CD14-positive monocyte (primary cell): ENCODE measurements at regions not wholly inside any gene's neighbourhood (a gene's known extent, or its start where the extent isn't known, plus 50 kb on each side); places are given as distances from the start of the nearest gene placed in this dataset.

ENCODE experiments used
- DNase-seq, 3 donors: peaks; one replicate each; pipeline ENCODE4 v3.0.0-alpha.2; 2011 to 2022
- H2AFZ ChIP-seq: 2 replicates; pipeline ENCODE4 v1.6.0; 2012; ENCODE audit warnings: mild to moderate bottlenecking, low read depth, low read length, inconsistent platforms; ENCODE audit not compliant: insufficient read depth, poor library complexity, severe bottlenecking
- H3K27ac ChIP-seq, 2 donors: 1 replicate in 1 of 2; 2 replicates in 1 of 2; pipeline ENCODE4 v1.5.1; 2012 to 2013; ENCODE audit warnings: low read length in 2 of 2, control low read depth in 1 of 2, inconsistent platforms in 1 of 2, low read depth in 1 of 2, mild to moderate bottlenecking in 1 of 2
- H3K27me3 ChIP-seq, 2 donors: one replicate each; pipeline versions ENCODE4 v1.6.0 to v1.6.1; 2011 to 2013; ENCODE audit warnings: low read length in 2 of 2; ENCODE audit not compliant: control insufficient read depth in 2 of 2, insufficient read depth in 2 of 2
- H3K36me3 ChIP-seq, 2 donors: replicated peaks in 1 of 2; 1 replicate in 1 of 2; 2 replicates in 1 of 2; pipeline versions ENCODE4 v1.5.1 to v1.6.1; 2012 to 2013; ENCODE audit warnings: low read length in 2 of 2, control low read depth in 1 of 2, inconsistent platforms in 1 of 2, mild to moderate bottlenecking in 1 of 2; ENCODE audit not compliant: insufficient read depth in 2 of 2, control insufficient read depth in 1 of 2
- H3K4me1 ChIP-seq, 2 donors: 1 replicate in 1 of 2; 2 replicates in 1 of 2; pipeline versions ENCODE4 v1.5.1 to v1.6.1; 2012 to 2013; ENCODE audit warnings: low read length in 2 of 2, control low read depth in 1 of 2, inconsistent platforms in 1 of 2, mild to moderate bottlenecking in 1 of 2, moderate library complexity in 1 of 2; ENCODE audit not compliant: insufficient read depth in 2 of 2, control insufficient read depth in 1 of 2
- H3K4me2 ChIP-seq: replicated peaks from 2 replicates; pipeline ENCODE3; 2012; ENCODE audit warnings: low read length, moderate library complexity, mild to moderate bottlenecking; ENCODE audit not compliant: poor library complexity, severe bottlenecking; ENCODE audit errors: extremely low read depth
- H3K4me3 ChIP-seq, 3 experiments: fragments of 200-600 bp in 1 of 3; sonication (generic) in 1 of 3; replicated peaks in 1 of 3; 1 replicate in 2 of 3; 2 replicates in 1 of 3; pipeline ENCODE4 v1.5.1; 2011 to 2013; ENCODE audit warnings: low read length in 3 of 3, mild to moderate bottlenecking in 3 of 3, control low read depth in 2 of 3, low read depth in 2 of 3, inconsistent platforms in 1 of 3, moderate library complexity in 1 of 3
- H3K79me2 ChIP-seq: 2 replicates; pipeline ENCODE4 v1.6.0; 2012; ENCODE audit warnings: mild to moderate bottlenecking, control low read depth, inconsistent platforms, low read length, moderate library complexity; ENCODE audit not compliant: insufficient read depth
- H3K9ac ChIP-seq: 2 replicates; pipeline ENCODE4 v1.6.0; 2017; ENCODE audit warnings: low read length, mild to moderate bottlenecking; ENCODE audit not compliant: insufficient read depth, poor library complexity, severe bottlenecking
- H3K9me3 ChIP-seq, 2 donors: replicated peaks in 1 of 2; 1 replicate in 1 of 2; 2 replicates in 1 of 2; pipeline versions ENCODE4 v1.5.1 to v1.6.1; 2012 to 2013; ENCODE audit warnings: low read length in 2 of 2, control low read depth in 1 of 2; ENCODE audit not compliant: control insufficient read depth in 1 of 2, insufficient read depth in 1 of 2
- H4K20me1 ChIP-seq: 2 replicates; pipeline ENCODE4 v1.6.0; 2012; ENCODE audit warnings: mild to moderate bottlenecking, low read length, control low read depth, moderate library complexity; ENCODE audit not compliant: insufficient read depth
- H3K27ac Mint-ChIP-seq, 7 donors: one replicate each; pipeline ENCODE4 v1.8.0; 2020; ENCODE audit warnings: mild to moderate bottlenecking in 7 of 7, mixed read lengths in 7 of 7, moderate library complexity in 6 of 7, inconsistent platforms in 2 of 7
- H3K27me3 Mint-ChIP-seq, 3 donors: one replicate each; pipeline ENCODE4 v1.8.0; 2021 to 2022; ENCODE audit warnings: low read depth in 3 of 3, mild to moderate bottlenecking in 3 of 3, mixed read lengths in 3 of 3, moderate library complexity in 3 of 3, inconsistent platforms in 1 of 3
- H3K36me3 Mint-ChIP-seq, 2 donors: one replicate each; pipeline ENCODE4 v1.8.0; 2020; ENCODE audit warnings: mixed read lengths in 2 of 2, inconsistent platforms in 1 of 2, mild to moderate bottlenecking in 1 of 2
- H3K4me1 Mint-ChIP-seq: one replicate; pipeline ENCODE4 v1.8.0; 2020; ENCODE audit warnings: mild to moderate bottlenecking, mixed read lengths
- H3K4me3 Mint-ChIP-seq, 2 donors: one replicate each; pipeline ENCODE4 v1.8.0; 2020; ENCODE audit warnings: mild to moderate bottlenecking in 2 of 2, mixed read lengths in 2 of 2, moderate library complexity in 1 of 2
- H3K9me3 Mint-ChIP-seq, 7 donors: one replicate each; pipeline ENCODE4 v1.8.0; 2020 to 2022; ENCODE audit warnings: mixed read lengths in 7 of 7, mild to moderate bottlenecking in 6 of 7, moderate library complexity in 6 of 7, inconsistent platforms in 2 of 7
- WGBS: methylation state at CpG from one replicate; pipeline ENCODE4 v1.1.5; 2013; ENCODE audit warnings: missing lambda C conversion rate; ENCODE audit not compliant: insufficient coverage; 5-methylcytosine and 5-hydroxymethylcytosine counted together
- intact Hi-C, 2 donors: fragments of 100-400 bp; cut with micrococcal nuclease; formaldehyde crosslinking; loops; one replicate each; pipeline versions ENCODE4 v1.15.0 to v1.15.1; 2023
- TF ChIP-seq, protein P1 (sequence below): fragments of 200-600 bp; IDR thresholded peaks from one replicate; pipeline ENCODE4 v1.8.0; 2022; ENCODE audit warnings: antibody characterized with exemption, mild to moderate bottlenecking

DNA sequence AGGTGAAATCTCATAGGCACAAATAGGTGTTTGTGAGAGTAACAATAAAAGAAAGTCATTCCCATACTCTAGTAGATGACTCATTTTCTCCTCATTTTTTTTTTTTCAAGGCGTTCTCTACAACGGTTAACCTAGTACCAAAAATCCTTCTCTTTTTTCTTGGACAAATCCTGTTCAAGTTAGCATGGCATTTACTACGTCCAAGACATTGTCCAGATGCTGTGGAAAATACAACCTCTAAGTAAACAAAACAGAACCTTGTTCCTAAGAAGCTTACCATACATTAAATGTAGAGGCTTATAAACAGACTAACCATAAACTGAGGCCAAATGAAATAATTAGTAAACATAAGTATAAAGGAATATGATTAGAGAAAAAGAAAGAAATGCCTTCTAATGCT lies 76.2 kb upstream of the RGS4 start:
- H2AFZ ChIP-seq, result no peak overlapping the region
- Mint-ChIP-seq H3K4me1 (no peaks in the 10 kb centered on the region), H3K36me3 (no peaks in the 10 kb centered on the region), H3K27me3 (peaks cover 1 to 7% (median 4%) of the 10 kb centered on the region in 3 donors), H3K4me3 (no peak overlapping the region), H3K9me3 (peaks cover 0 to 3% (median 0%) of the 10 kb centered on the region in 7 donors), H3K27ac (no peak overlapping the region)
- intact Hi-C loops, result no loop called here
- no CpG with 5 or more reads among the region's 3 CpGs for WGBS
- H3K4me1 ChIP-seq, result no peaks in the 10 kb centered on the region
- no peak for DNase-seq
- H3K4me3 ChIP-seq, result no peak overlapping the region
- no peak overlapping the region for H3K27ac ChIP-seq
- H3K9me3 ChIP-seq, result no peaks in the 10 kb centered on the region
- H3K36me3 ChIP-seq, result no peaks in the 10 kb centered on the region
- H3K4me2 ChIP-seq, result no peak overlapping the region
- H3K9ac ChIP-seq, result no peak overlapping the region
- TF ChIP-seq, protein P1, sequence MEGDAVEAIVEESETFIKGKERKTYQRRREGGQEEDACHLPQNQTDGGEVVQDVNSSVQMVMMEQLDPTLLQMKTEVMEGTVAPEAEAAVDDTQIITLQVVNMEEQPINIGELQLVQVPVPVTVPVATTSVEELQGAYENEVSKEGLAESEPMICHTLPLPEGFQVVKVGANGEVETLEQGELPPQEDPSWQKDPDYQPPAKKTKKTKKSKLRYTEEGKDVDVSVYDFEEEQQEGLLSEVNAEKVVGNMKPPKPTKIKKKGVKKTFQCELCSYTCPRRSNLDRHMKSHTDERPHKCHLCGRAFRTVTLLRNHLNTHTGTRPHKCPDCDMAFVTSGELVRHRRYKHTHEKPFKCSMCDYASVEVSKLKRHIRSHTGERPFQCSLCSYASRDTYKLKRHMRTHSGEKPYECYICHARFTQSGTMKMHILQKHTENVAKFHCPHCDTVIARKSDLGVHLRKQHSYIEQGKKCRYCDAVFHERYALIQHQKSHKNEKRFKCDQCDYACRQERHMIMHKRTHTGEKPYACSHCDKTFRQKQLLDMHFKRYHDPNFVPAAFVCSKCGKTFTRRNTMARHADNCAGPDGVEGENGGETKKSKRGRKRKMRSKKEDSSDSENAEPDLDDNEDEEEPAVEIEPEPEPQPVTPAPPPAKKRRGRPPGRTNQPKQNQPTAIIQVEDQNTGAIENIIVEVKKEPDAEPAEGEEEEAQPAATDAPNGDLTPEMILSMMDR, result no peak
- H4K20me1 ChIP-seq, result no peaks in the 10 kb centered on the region
- no peaks in the 10 kb centered on the region for H3K79me2 ChIP-seq
- no peaks in the 10 kb centered on the region for H3K27me3 ChIP-seq

DNA sequence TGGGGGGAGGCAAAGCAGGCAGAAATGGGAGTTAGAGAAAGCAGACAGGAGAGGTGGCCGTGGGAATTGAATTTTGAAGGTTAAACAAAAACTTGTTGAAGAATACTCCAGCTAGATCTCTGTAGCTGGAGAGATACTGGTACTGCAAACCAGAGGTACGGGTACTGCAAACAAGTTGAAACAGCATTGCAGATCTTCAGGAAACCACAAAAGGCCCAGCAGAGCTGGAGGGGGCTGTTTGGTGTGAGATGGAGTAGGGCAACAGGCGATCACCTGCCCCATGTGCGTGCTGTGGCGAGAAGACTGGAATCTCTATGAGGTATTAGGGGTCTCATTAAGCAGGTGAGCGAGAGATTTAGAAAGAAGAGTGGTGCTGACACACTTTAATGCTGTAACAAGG lies 77.7 kb upstream of the RGS4 start:
- 65% methylated on average over 3 of the region's 6 CpGs for WGBS
- H2AFZ ChIP-seq, result no peak overlapping the region
- H3K27me3 Mint-ChIP-seq, result peaks cover 1 to 8% (median 4%) of the 10 kb centered on the region in 3 donors

More for the DNA sequence above, 77.7 kb upstream of the RGS4 start:
- H3K36me3 ChIP-seq, result no peaks in the 10 kb centered on the region
- H3K27me3 ChIP-seq, result no peaks in the 10 kb centered on the region
- H3K4me3 Mint-ChIP-seq, result no peak overlapping the region
- no peaks in the 10 kb centered on the region for H3K9me3 ChIP-seq
- H3K27ac ChIP-seq, result no peak overlapping the region
- H3K4me1 ChIP-seq, result no peaks in the 10 kb centered on the region
- H3K9ac ChIP-seq, result no peak overlapping the region
- TF ChIP-seq, protein P1, result no peak
- no peaks in the 10 kb centered on the region for H4K20me1 ChIP-seq
- H3K9me3 Mint-ChIP-seq, result peaks cover 0 to 3% (median 0%) of the 10 kb centered on the region in 7 donors
- no peak overlapping the region for H3K4me2 ChIP-seq
- H3K4me3 ChIP-seq, result no peak overlapping the region
- H3K4me1 Mint-ChIP-seq, result no peaks in the 10 kb centered on the region
- no peak overlapping the region for H3K27ac Mint-ChIP-seq
- H3K36me3 Mint-ChIP-seq, result no peaks in the 10 kb centered on the region
- DNase-seq, result no peak
- no peaks in the 10 kb centered on the region for H3K79me2 ChIP-seq
- intact Hi-C loops, result no loop called here
